Omental fat pad (tissue), 3 donors: ENCODE measurements at regions not wholly inside any gene's neighbourhood (a gene's known extent, or its start where the extent isn't known, plus 50 kb on each side); places are given as distances from the start of the nearest gene placed in this dataset.

ENCODE experiments used
- ATAC-seq: fragments of 150-250 bp; one replicate; pipeline ENCODE4 v1.9.1; 2016; ENCODE audit warnings: mild to moderate bottlenecking, moderate library complexity; ENCODE audit not compliant: low FRiP score
- DNase-seq: peaks from one replicate; pipeline ENCODE4 v3.0.0-alpha.2; 2019; ENCODE audit warnings: low spot score
- CTCF ChIP-seq, 3 donors: fragments of 450-650 bp; IDR thresholded peaks; one replicate each; pipeline ENCODE4 v1.5.1; 2016 to 2017; ENCODE audit warnings: antibody characterized with exemption in 3 of 3, mild to moderate bottlenecking in 3 of 3, moderate library complexity in 2 of 3

DNA sequence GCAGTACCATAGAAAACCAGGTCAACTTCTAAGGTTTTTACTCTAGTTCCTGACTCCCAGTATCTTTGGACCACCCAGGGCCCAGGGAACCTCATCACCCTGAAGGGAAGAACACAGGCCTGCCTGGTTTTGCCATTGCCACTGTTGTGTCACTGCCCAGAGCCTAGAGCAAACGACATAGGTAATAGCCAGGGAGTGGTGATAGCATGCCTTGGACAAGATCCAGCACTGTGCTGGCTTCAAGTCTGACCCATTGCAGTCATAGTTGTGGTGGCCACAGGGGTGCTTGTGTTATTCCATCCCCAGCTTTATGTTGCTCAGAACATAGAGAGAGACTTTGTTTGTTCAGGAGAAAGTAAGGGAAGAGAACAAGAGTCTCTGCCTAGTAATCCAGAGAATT lies 2310.2 kb downstream of the LRRC4C start:
- DNase-seq (no peak), ATAC-seq (no peak)
- TF ChIP-seq CTCF (IDR thresholded peaks at IDR 0.05) = no peak

GRCh38 chr11:39145346-39145745 lies 2314.1 kb downstream of the LRRC4C start:
- no peak for TF ChIP-seq CTCF (IDR thresholded peaks at IDR 0.05)
- ATAC-seq (no peak), DNase-seq (no peak)

DNA sequence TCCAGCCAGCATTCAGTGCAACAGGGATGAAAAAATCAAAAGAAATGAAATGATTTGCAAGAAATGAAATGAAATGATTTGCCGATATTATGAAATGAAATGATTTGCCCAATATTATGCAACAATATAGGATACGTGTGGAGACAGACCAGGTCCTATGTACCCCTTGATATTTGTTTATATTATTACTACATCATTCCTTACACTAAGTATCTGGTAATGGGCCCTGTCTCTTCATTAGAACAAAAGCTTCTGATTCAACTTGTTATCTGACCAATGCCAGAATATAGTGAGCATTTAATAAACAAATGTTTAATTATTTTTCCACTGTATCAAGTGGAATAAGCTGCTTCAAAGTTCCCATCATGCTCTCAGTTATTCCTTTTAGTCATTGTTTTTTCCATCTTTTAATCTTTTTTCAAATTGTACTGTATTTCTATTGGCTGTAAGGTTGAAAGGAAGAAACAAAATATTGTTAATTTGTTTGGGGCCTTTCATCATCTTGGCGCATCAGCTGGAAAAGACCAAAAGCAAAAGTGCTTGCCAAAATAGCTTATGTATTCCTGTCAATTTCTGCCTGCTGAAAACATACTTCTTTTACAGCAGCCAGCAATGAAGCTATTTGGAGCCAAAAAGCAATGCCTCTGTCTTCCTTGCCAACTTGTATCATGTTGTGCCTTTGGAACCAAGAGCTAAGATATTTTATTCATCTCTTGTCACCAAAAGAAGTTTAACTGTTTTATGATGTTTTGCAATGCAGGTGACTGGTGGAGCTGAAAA lies 2314.9 kb downstream of the LRRC4C start:
- no peak for TF ChIP-seq CTCF (IDR thresholded peaks at IDR 0.05)

GRCh38 chr11:39139581-39139980 lies 2319.9 kb downstream of the LRRC4C start:
- no peak for TF ChIP-seq CTCF (IDR thresholded peaks at IDR 0.05)
- DNase-seq = no peak
- no peak for ATAC-seq

More for the DNA sequence above, 2314.9 kb downstream of the LRRC4C start:
- DNase-seq = no peak
- no peak for ATAC-seq

GRCh38 chr11:39120890-39121289 lies 2338.6 kb downstream of the LRRC4C start:
- no peak for DNase-seq
- TF ChIP-seq CTCF (IDR thresholded peaks at IDR 0.05) = no peak
- ATAC-seq = no peak

DNA sequence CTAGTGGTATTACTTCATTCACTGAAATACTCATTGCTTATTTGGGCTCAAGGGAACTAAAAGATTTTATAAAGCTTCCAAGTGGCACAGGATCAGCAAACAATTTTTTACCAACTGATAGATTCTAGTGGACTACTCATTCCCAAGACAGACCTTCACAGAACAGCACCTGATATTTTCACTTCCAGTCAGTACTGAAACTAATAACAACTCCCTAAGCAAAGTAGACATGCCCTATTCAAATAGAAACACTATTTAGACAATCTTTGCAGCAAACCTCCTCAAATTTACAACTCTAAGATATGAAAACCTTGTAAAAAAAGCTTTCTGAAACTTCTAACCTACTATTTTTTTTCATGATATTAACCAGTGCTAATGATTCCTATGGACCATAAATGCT lies 2345.8 kb downstream of the LRRC4C start:
- ATAC-seq = no peak
- DNase-seq = no peak
- TF ChIP-seq CTCF (IDR thresholded peaks at IDR 0.05) = no peak

DNA sequence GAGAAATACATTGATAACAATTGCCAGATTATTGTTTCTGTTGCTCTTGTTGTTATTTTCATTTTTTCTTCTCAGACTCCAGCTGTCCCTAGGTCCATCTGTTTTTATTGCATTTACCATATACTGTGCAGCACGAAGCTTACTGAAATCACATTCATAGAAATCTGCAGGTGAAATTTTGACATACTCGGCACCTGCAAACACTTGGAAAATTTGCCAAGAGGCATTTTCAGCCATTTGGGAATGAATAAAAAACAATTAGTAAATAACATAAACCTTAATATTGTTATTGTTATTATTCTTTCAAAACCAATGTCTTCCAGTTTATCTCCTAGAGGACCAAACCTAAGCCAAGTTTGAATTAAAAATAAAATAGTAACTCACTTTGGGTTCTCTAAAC lies 2357.2 kb downstream of the LRRC4C start:
- no peak for TF ChIP-seq CTCF (IDR thresholded peaks at IDR 0.05)
- DNase-seq = no peak
- ATAC-seq = no peak
